ENCODE measurements at regions not wholly inside any gene's neighbourhood (a gene's known extent, or its start where the extent isn't known, plus 50 kb on each side); places are given as distances from the start of the nearest gene placed in this dataset.

DNA sequence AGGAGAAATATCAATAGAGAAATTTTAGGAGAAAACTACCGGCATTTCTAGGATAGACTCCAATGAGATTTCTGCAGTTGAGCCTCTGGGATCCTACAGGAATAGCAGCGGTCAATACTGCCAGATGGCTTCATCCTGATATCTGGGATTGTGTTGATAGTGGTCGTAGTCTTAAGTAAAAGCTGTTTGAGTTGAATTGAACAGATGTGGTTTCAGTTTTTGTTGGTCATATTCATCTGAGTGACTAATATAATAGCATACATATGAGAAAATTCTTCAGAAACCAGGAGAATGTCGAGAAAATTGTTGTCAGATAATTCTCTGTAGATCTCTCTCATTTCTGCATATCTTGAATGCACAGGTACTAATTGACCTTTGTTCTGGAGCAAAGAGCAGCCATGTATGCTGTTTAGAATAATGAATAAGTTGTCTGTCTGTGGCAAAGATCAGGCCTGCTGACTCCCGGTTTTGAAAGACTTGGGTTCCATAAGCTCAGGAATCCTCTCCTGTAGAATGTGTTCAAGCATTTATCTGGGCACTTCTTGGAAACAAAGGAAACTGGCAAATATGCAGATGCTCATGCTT, 288.1 kb downstream of the TMX3 start:
- no peak for TF ChIP-seq TAF1 (IDR thresholded peaks at IDR 0.05; ENCODE audit: low read depth)
- TF ChIP-seq USF1 (IDR thresholded peaks at IDR 0.05), result no peak
- TF ChIP-seq CEBPB (IDR thresholded peaks at IDR 0.05), result no peak
- TF ChIP-seq ZBTB7A (IDR thresholded peaks at IDR 0.05; ENCODE audit: low read depth), result no peak
- TF ChIP-seq RAD21 (IDR thresholded peaks at IDR 0.05; ENCODE audit: low read depth), result no peak
- TF ChIP-seq EGR1 (IDR thresholded peaks at IDR 0.05), result no peak
- no peak for TF ChIP-seq YY1 (IDR thresholded peaks at IDR 0.05; ENCODE audit: low read depth)
- TF ChIP-seq, protein P1, sequence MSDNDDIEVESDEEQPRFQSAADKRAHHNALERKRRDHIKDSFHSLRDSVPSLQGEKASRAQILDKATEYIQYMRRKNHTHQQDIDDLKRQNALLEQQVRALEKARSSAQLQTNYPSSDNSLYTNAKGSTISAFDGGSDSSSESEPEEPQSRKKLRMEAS (IDR thresholded peaks at IDR 0.05), result no peak

Data from Ishikawa (cell line).